GM23248 (cell line): ENCODE measurements at regions not wholly inside any gene's neighbourhood (a gene's known extent, or its start where the extent isn't known, plus 50 kb on each side); places are given as distances from the start of the nearest gene placed in this dataset.

ENCODE experiments used
- DNase-seq: peaks from one replicate; pipeline ENCODE4 v3.0.0-alpha.2; 2015
- H2AFZ ChIP-seq: fragments of 200-600 bp; sonication (generic); 2 replicates; pipeline ENCODE4 v1.6.1; 2016; ENCODE audit warnings: antibody characterized with exemption
- H3F3A ChIP-seq: fragments of 200-600 bp; sonication (generic); 2 replicates; pipeline ENCODE4 v1.6.1; 2016; ENCODE audit warnings: mild to moderate bottlenecking, antibody characterized with exemption, mixed run types; ENCODE audit not compliant: insufficient read depth
- H3K27ac ChIP-seq: fragments of 200-600 bp; sonication (generic); 2 replicates; pipeline ENCODE4 v1.5.1; 2016; ENCODE audit warnings: mild to moderate bottlenecking
- H3K27me3 ChIP-seq: fragments of 200-600 bp; sonication (generic); replicated peaks from 2 replicates; pipeline ENCODE4 v1.6.1; 2016; ENCODE audit warnings: mild to moderate bottlenecking; ENCODE audit not compliant: insufficient read depth
- H3K36me3 ChIP-seq: fragments of 200-600 bp; sonication (generic); 2 replicates; pipeline ENCODE4 v1.6.1; 2016; ENCODE audit warnings: low read depth, mild to moderate bottlenecking
- H3K4me1 ChIP-seq: fragments of 200-600 bp; sonication (generic); 2 replicates; pipeline ENCODE4 v1.6.1; 2016; ENCODE audit warnings: mild to moderate bottlenecking; ENCODE audit not compliant: insufficient read depth
- H3K4me2 ChIP-seq: fragments of 200-600 bp; sonication (generic); one replicate; pipeline ENCODE4 v1.6.1; 2016; ENCODE audit warnings: mild to moderate bottlenecking; ENCODE audit not compliant: unreplicated experiment
- H3K4me3 ChIP-seq: fragments of 200-600 bp; sonication (generic); 2 replicates; pipeline ENCODE4 v1.5.1; 2016; ENCODE audit warnings: mild to moderate bottlenecking
- H3K79me2 ChIP-seq: fragments of 200-600 bp; sonication (generic); 2 replicates; pipeline ENCODE4 v1.6.1; 2016; ENCODE audit warnings: mild to moderate bottlenecking; ENCODE audit not compliant: insufficient read depth
- H3K9ac ChIP-seq: fragments of 200-600 bp; sonication (generic); 2 replicates; pipeline ENCODE4 v1.6.1; 2016; ENCODE audit warnings: mild to moderate bottlenecking
- H3K9me2 ChIP-seq: fragments of 200-600 bp; sonication (generic); 2 replicates; pipeline ENCODE4 v1.6.1; 2016; ENCODE audit warnings: mixed run types, mild to moderate bottlenecking, moderate library complexity; ENCODE audit not compliant: insufficient read depth
- H3K9me3 ChIP-seq: fragments of 200-600 bp; sonication (generic); one replicate; pipeline ENCODE4 v1.6.1; 2017; ENCODE audit warnings: low read depth
- H4K20me1 ChIP-seq: fragments of 200-600 bp; sonication (generic); 2 replicates; pipeline ENCODE4 v1.6.0; 2016; ENCODE audit not compliant: insufficient read depth
- EZH2 ChIP-seq: fragments of 200-600 bp; sonication (generic); IDR thresholded peaks from 2 replicates; pipeline ENCODE4 v1.6.1; 2018; ENCODE audit warnings: antibody characterized with exemption, mild to moderate bottlenecking; ENCODE audit not compliant: insufficient read depth, poor library complexity, severe bottlenecking
- EZH2phosphoT487 ChIP-seq: fragments of 200-600 bp; sonication (generic); IDR thresholded peaks from 2 replicates; pipeline ENCODE4 v1.6.1; 2018; ENCODE audit warnings: antibody characterized with exemption, moderate library complexity, mild to moderate bottlenecking, low read depth; ENCODE audit not compliant: insufficient read depth
- WGBS, 2 experiments: methylation state at CpG; one replicate each; pipeline ENCODE4 v1.1.6; 2015 to 2017; ENCODE audit warnings: low lambda C conversion rate in 2 of 2, low coverage in 1 of 2; ENCODE audit errors: missing lambda C conversion rate in 2 of 2; 5-methylcytosine and 5-hydroxymethylcytosine counted together
- in situ Hi-C: fragments of 300-500 bp; cut with MboI; formaldehyde crosslinking; loops from 2 replicates; pipeline ENCODE4 v1.15.0; 2020

DNA sequence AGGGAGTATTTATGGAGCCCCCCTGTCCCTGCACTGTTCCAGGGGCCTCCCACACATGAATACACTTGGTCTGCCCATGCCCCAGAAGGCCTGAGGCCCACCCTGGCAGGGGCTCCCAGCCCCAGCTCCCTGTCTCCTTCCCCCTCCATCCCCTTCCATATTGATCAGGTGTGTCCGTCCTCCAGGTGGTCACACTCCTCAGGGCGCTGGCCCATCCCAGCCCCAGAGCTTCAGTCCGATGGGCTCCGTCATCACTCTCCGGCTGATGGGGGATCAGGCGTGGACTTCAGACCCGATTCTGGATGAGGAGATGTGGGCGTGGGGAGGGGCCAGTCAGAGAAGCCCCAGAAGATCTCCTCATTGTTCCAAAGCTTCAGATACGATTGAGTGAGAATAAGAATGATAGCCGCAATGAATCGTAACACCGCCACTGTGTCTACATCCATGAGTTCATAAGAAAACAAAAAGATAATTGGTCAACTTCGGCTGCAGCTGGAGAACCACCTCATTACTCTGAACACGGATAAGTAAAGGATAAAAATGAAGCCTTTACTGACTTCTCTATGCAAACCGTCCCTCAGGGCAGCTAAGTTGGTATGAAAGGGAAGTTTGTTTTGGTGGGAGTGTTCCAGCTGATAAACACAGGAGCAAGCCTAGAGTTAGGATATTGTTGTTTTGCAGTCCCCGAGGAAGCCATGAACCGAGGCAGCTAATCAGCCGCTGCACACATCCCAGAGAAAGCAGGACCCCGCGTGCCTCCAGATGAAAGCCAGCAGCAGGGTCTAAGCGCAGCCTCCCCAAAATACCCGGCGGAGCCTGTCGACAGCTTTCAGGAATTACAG, 279.5 kb downstream of the NDUFA10 start:
- Histone ChIP-seq H3K9me2 (no peaks in the 10 kb centered on the region), H3K4me3 (no peak overlapping the region), H3K9ac (no peak overlapping the region), H4K20me1 (no peaks in the 10 kb centered on the region), H2AFZ (no peak overlapping the region), H3K79me2 (no peaks in the 10 kb centered on the region), H3K4me1 (no peaks in the 10 kb centered on the region), H3K27ac (no peak overlapping the region), H3K27me3 (0 out of 2 replicates have a peak, but pooled peaks cover 5% of the 10 kb centered on the region), H3K4me2 (no peak overlapping the region), H3F3A (no peaks in the 10 kb centered on the region), H3K36me3 (no peaks in the 10 kb centered on the region), H3K9me3 (no peaks in the 10 kb centered on the region)
- TF ChIP-seq EZH2 (no peak), EZH2phosphoT487 (no peak)
- DNase-seq = no peak
- WGBS, 2 experiments = 56 to 58% methylated on average over 24 of the region's 24 CpGs
- in situ Hi-C loops = no loop called here

DNA sequence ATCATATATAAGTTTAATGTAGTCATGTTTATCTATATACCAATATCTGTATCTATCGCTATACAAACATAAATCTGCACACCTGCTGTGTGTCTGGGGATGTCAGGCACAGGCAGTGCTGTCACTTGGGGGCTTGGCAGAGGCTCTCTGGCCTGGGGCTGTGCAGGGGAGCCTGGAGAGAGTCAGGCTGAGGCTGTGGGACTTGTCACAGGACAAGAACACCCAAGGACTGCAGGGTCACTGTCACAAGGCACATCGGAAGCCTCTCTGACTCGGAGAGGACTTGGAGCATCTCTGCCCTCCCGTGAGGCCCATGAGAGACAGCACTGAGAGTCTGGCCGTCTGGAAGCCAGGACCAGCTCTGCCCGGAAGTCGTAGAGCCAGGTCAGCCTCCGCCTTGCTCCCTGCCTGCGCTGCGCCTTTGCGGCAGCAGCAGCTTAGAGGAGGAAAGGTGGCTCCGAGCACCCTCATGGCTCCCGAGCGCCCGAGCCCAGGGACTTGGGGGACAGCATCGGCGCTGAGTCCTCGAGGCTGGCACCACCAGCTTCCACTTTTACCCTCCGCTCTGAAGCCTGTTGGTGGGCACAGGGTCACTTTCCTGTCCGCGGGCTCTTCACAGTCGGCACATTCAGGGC, 280.3 kb downstream of the NDUFA10 start:
- no peaks in the 10 kb centered on the region for H3K36me3 ChIP-seq
- H3F3A ChIP-seq = no peaks in the 10 kb centered on the region
- 0 out of 2 replicates have a peak, but pooled peaks cover 5% of the 10 kb centered on the region for H3K27me3 ChIP-seq
- in situ Hi-C loops = no loop called here
- no peak overlapping the region for H2AFZ ChIP-seq
- H4K20me1 ChIP-seq = no peaks in the 10 kb centered on the region
- no peak for DNase-seq
- H3K9ac ChIP-seq = no peak overlapping the region
- H3K9me3 ChIP-seq = no peaks in the 10 kb centered on the region
- H3K4me1 ChIP-seq = no peaks in the 10 kb centered on the region
- H3K27ac ChIP-seq = no peak overlapping the region
- no peak overlapping the region for H3K4me2 ChIP-seq
- no peaks in the 10 kb centered on the region for H3K79me2 ChIP-seq
- 79 to 80% methylated on average over 7 to 16 of the region's 22 CpGs for WGBS, 2 experiments
- TF ChIP-seq EZH2 (no peak), EZH2phosphoT487 (no peak)
- no peak overlapping the region for H3K4me3 ChIP-seq
- no peaks in the 10 kb centered on the region for H3K9me2 ChIP-seq

DNA sequence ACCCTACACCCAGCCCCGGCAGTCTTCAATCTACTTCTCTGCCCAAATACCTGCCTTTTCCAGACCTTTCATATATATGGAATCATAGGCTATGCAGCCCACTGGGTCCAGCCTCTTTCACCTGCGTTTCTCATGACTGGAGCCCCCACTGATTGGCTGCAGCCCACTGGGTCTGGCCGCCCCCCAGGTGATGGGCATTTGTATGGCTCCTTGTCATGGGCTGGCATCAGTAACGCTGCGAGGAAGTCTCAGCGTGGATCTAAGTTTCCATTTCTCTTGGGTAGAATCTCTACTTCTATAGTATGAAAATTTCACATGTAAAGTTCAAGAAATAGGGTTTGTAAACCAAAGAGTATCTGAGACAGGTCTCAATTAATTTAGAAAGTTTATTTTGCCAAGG, 281.9 kb downstream of the NDUFA10 start:
- Histone ChIP-seq H3K79me2 (no peaks in the 10 kb centered on the region), H3K9me2 (no peaks in the 10 kb centered on the region), H3K27me3 (0 out of 2 replicates have a peak, but pooled peaks cover 5% of the 10 kb centered on the region), H3K4me1 (no peaks in the 10 kb centered on the region), H3K36me3 (no peaks in the 10 kb centered on the region), H3F3A (no peaks in the 10 kb centered on the region), H2AFZ (no peak overlapping the region), H4K20me1 (no peaks in the 10 kb centered on the region), H3K9ac (no peak overlapping the region), H3K9me3 (no peaks in the 10 kb centered on the region), H3K4me2 (no peak overlapping the region), H3K4me3 (no peak overlapping the region), H3K27ac (no peak overlapping the region)
- WGBS, 2 experiments = 57 to 66% methylated on average over 5 to 6 of the region's 6 CpGs
- DNase-seq = no peak
- TF ChIP-seq EZH2phosphoT487 (no peak), EZH2 (no peak)
- in situ Hi-C loops = no loop called here

DNA sequence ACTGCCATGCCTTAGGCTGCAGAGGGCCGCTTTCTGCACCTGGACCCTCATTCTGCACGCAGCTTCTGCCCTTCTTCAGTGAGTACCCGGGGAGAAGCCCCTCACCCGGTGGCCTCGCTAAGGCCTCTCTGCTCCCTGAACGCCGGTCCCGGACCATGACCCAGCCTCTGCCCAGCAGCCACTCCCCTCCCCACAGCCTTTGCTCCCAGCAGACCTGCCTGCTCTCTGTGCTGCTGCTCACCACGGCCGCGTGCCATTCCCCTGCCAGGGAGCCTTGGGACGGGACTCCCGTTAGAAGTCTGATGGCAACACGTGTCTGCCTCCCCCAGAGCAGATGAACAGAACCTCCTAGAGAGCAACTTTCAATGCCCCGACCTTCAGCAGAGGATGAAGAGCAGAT, 282.8 kb downstream of the NDUFA10 start:
- Histone ChIP-seq H3F3A (no peaks in the 10 kb centered on the region), H3K4me3 (no peak overlapping the region), H3K9me2 (no peaks in the 10 kb centered on the region), H3K4me1 (no peaks in the 10 kb centered on the region), H3K9me3 (no peaks in the 10 kb centered on the region), H3K27ac (no peak overlapping the region), H3K27me3 (0 out of 2 replicates have a peak, but pooled peaks cover 5% of the 10 kb centered on the region), H3K79me2 (no peaks in the 10 kb centered on the region), H3K4me2 (no peak overlapping the region), H4K20me1 (no peaks in the 10 kb centered on the region), H2AFZ (no peak overlapping the region), H3K36me3 (no peaks in the 10 kb centered on the region), H3K9ac (no peak overlapping the region)
- in situ Hi-C loops = no loop called here
- TF ChIP-seq EZH2phosphoT487 = no peak
- TF ChIP-seq EZH2 = no peak
- WGBS, 2 experiments = 60 to 63% methylated on average over 15 of the region's 15 CpGs
- no peak for DNase-seq
